Sigmoid colon (tissue), 4 donors: ENCODE measurements at regions not wholly inside any gene's neighbourhood (a gene's known extent, or its start where the extent isn't known, plus 50 kb on each side); places are given as distances from the start of the nearest gene placed in this dataset.

ENCODE experiments used
- POLR2A ChIP-seq, 2 donors: fragments of 450-650 bp; IDR thresholded peaks; one replicate each; pipeline ENCODE4 v1.6.1; 2016; ENCODE audit warnings: antibody characterized with exemption in 2 of 2, mild to moderate bottlenecking in 2 of 2, moderate library complexity in 2 of 2
- POLR2AphosphoS5 ChIP-seq, 4 donors: sonication (generic); formaldehyde crosslinking; IDR thresholded peaks; one replicate each; pipeline ENCODE4 v1.6.1; 2017; ENCODE audit warnings: antibody characterized with exemption in 4 of 4
- TF ChIP-seq, protein P1 (sequence below), 4 experiments: fragments of 450-650 bp in 3 of 4; fragments of 200-600 bp in 1 of 4; IDR thresholded peaks; one replicate each; pipeline ENCODE4 v1.5.1; 2016 to 2019; ENCODE audit warnings: antibody characterized with exemption in 4 of 4, mild to moderate bottlenecking in 3 of 4, moderate library complexity in 2 of 4

DNA sequence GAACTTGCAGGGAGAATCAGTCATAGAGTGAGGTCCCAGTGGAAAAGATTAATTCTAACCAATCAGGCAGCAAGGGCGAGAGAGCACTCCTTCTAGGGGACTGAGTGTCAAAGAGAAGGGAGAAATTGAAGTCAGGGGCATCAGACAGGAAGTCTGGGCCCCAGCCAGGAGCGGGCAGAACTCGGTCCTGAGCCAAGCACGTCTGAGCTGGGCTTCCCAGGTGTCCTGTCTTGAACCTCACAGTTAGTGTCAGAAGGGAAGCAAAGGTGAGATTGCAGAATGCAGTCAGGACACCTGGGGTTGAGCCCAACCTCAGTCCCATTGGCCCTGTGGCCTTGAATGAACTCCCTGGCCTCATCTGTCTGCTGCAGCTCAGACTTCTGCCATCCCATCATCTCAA is 220.9 kb downstream of the SMAD2 start:
- TF ChIP-seq POLR2A (IDR thresholded peaks at IDR 0.05) (no peak), POLR2AphosphoS5 (IDR thresholded peaks at IDR 0.05) (no peak)
- TF ChIP-seq, protein P1, sequence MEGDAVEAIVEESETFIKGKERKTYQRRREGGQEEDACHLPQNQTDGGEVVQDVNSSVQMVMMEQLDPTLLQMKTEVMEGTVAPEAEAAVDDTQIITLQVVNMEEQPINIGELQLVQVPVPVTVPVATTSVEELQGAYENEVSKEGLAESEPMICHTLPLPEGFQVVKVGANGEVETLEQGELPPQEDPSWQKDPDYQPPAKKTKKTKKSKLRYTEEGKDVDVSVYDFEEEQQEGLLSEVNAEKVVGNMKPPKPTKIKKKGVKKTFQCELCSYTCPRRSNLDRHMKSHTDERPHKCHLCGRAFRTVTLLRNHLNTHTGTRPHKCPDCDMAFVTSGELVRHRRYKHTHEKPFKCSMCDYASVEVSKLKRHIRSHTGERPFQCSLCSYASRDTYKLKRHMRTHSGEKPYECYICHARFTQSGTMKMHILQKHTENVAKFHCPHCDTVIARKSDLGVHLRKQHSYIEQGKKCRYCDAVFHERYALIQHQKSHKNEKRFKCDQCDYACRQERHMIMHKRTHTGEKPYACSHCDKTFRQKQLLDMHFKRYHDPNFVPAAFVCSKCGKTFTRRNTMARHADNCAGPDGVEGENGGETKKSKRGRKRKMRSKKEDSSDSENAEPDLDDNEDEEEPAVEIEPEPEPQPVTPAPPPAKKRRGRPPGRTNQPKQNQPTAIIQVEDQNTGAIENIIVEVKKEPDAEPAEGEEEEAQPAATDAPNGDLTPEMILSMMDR (IDR thresholded peaks at IDR 0.05): no peak
